ENCODE measurements at regions not wholly inside any gene's neighbourhood (a gene's known extent, or its start where the extent isn't known, plus 50 kb on each side); places are given as distances from the start of the nearest gene placed in this dataset.
"Not testable (repeated sequence)": the region's sequence is repeated elsewhere in the genome, so short reads cannot be mapped to it uniquely, and the experiment has no call there.

DNA sequence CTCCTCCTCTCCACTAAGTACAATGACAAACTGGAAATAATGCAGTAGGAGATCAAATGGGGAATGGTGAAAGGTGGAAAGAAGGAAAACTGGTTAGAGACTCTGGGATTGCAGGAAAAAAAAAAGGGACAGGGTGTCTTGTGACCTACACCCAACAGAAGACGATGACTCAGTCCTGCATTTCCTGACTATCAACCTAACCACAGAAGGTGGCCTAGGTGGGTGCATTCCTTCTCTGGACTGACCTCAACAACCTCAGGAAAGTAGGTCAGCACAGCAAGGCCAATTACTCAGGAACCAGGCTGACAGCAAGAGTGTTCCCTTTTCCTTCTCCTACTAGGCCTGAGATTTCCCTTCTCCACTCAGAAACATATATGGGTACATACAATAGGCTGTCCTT, 1386.4 kb upstream of the ZEB2 start:
- no peaks in the 10 kb centered on the region for H3K27me3 ChIP-seq
- no peaks in the 10 kb centered on the region for H3K36me3 ChIP-seq
- no peak for DNase-seq (ENCODE audit: low spot score in 2 of 2)
- intact Hi-C loops (cut with DNase I; ENCODE audit: low total_unique reads), result no loop called here
- no peak overlapping the region for H3K27ac ChIP-seq
- no peak for TF ChIP-seq POLR2A (IDR thresholded peaks at IDR 0.05)
- no peak for TF ChIP-seq POLR2AphosphoS5 (IDR thresholded peaks at IDR 0.05)
- TF ChIP-seq, protein P1, sequence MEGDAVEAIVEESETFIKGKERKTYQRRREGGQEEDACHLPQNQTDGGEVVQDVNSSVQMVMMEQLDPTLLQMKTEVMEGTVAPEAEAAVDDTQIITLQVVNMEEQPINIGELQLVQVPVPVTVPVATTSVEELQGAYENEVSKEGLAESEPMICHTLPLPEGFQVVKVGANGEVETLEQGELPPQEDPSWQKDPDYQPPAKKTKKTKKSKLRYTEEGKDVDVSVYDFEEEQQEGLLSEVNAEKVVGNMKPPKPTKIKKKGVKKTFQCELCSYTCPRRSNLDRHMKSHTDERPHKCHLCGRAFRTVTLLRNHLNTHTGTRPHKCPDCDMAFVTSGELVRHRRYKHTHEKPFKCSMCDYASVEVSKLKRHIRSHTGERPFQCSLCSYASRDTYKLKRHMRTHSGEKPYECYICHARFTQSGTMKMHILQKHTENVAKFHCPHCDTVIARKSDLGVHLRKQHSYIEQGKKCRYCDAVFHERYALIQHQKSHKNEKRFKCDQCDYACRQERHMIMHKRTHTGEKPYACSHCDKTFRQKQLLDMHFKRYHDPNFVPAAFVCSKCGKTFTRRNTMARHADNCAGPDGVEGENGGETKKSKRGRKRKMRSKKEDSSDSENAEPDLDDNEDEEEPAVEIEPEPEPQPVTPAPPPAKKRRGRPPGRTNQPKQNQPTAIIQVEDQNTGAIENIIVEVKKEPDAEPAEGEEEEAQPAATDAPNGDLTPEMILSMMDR (IDR thresholded peaks at IDR 0.05), result no peak
- no peak overlapping the region for H3K4me3 ChIP-seq
- no peaks in the 10 kb centered on the region for H3K4me1 ChIP-seq
- peaks cover 0 to 6% of the 10 kb centered on the region in 2 donors for H3K9me3 ChIP-seq

DNA sequence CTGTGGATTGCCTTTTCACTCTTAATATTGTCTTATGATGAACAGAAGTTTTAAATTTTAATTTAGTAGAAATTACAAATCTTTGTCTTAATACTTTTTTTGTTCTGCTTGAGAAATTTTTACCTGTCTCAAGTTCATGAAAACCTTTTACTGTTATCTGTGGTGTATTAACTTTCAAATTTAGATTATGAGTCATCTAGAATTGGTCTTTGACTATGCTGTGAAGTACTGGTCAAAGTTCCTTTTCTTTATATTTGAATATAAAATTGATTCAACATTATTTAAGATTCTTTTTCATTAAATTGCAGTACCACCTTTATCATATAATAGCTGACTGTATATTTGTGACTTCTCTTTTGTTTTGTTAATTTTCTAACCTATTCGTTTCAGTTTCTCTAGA, 1385.5 kb upstream of the ZEB2 start:
- DNase-seq (ENCODE audit: low spot score in 2 of 2), result no peak
- Histone ChIP-seq H3K27me3 (no peaks in the 10 kb centered on the region), H3K9me3 (peaks cover 0 to 6% of the 10 kb centered on the region in 2 donors), H3K4me3 (no peak overlapping the region), H3K27ac (no peak overlapping the region), H3K4me1 (no peaks in the 10 kb centered on the region), H3K36me3 (no peaks in the 10 kb centered on the region)
- intact Hi-C loops (cut with DNase I; ENCODE audit: low total_unique reads), result no loop called here
- TF ChIP-seq, protein P1 (IDR thresholded peaks at IDR 0.05), result no peak
- TF ChIP-seq POLR2A (IDR thresholded peaks at IDR 0.05), result no peak
- TF ChIP-seq POLR2AphosphoS5 (IDR thresholded peaks at IDR 0.05), result no peak

DNA sequence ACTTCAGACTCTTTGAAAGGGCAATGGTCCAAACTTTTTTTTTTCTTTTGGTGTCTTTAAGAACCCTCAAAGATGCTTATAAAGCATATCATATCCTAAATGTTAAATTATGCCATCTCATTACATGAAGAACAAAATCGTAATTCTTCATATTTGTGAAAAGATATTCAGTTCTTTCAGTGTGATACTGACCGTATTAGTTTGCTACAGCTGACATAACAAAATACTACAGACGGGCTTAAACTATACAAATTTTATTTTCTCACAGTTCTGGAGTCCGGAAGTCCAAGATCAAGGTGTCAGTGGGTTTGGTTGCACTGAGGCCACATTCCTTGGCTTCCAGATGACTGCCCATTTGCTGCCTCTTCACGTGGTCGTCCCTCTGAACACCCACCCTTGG, 1377.2 kb upstream of the ZEB2 start:
- H3K4me3 ChIP-seq, result no peak overlapping the region
- H3K36me3 ChIP-seq, result no peaks in the 10 kb centered on the region
- no peaks in the 10 kb centered on the region for H3K4me1 ChIP-seq
- H3K27me3 ChIP-seq, result no peaks in the 10 kb centered on the region
- TF ChIP-seq, protein P1 (IDR thresholded peaks at IDR 0.05), result no peak
- TF ChIP-seq POLR2AphosphoS5 (IDR thresholded peaks at IDR 0.05) (no peak), POLR2A (IDR thresholded peaks at IDR 0.05) (no peak)
- DNase-seq (ENCODE audit: low spot score in 2 of 2), result no peak
- peaks cover 0 to 3% of the 10 kb centered on the region in 2 donors for H3K9me3 ChIP-seq
- intact Hi-C loops (cut with DNase I; ENCODE audit: low total_unique reads), result no loop called here
- no peak overlapping the region for H3K27ac ChIP-seq

DNA sequence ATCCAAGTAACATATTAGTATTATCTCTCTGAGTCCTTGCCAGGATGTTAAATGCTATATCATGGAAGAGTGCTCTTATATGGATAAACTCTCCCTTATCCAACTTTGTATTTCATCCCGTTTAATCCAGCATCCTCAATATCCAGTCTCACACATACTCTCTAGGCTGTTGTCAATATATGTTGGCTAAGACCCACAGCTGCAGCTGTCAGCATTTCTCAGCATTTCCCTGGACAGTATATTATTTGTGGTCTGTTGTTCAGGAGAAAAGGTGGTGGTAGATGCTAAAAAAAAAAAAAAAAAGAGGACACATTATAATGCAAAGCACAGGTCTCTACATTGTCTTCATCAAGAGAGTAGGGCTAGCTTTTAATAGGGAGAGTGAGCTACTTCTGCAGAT, 1368.0 kb upstream of the ZEB2 start:
- H3K36me3 ChIP-seq, result no peaks in the 10 kb centered on the region
- TF ChIP-seq POLR2A (IDR thresholded peaks at IDR 0.05) (no peak), POLR2AphosphoS5 (IDR thresholded peaks at IDR 0.05) (no peak)
- TF ChIP-seq, protein P1 (IDR thresholded peaks at IDR 0.05), result no peak
- H3K9me3 ChIP-seq, result no peaks in the 10 kb centered on the region
- no peak for DNase-seq (ENCODE audit: low spot score in 2 of 2)
- no peak overlapping the region for H3K4me3 ChIP-seq
- H3K4me1 ChIP-seq, result no peaks in the 10 kb centered on the region
- H3K27ac ChIP-seq, result no peak overlapping the region
- intact Hi-C loops (cut with DNase I; ENCODE audit: low total_unique reads), result no loop called here
- no peaks in the 10 kb centered on the region for H3K27me3 ChIP-seq

DNA sequence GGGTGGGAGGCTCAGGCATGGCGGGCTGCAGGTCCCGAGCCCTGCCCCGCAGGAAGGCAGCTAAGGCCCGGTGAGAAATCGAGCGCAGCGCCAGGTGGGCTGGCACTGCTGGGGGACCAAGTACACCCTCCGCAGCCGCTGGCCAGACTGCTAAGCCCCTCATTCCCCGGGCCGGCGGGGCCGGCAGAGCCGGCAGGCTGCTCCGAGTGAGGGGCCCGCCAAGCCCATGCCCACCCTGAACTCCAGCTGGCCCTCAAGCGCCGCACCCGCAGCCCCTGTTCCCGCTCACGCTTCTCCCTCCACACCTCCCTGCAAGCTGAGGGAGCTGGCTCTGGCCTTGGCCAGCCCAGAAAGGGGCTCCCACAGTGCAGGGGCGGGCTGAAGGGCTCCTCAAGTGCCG, 1361.1 kb upstream of the ZEB2 start:
- H3K4me1 ChIP-seq; intact Hi-C loops (cut with DNase I; ENCODE audit: low total_unique reads): not testable (repeated sequence)

DNA sequence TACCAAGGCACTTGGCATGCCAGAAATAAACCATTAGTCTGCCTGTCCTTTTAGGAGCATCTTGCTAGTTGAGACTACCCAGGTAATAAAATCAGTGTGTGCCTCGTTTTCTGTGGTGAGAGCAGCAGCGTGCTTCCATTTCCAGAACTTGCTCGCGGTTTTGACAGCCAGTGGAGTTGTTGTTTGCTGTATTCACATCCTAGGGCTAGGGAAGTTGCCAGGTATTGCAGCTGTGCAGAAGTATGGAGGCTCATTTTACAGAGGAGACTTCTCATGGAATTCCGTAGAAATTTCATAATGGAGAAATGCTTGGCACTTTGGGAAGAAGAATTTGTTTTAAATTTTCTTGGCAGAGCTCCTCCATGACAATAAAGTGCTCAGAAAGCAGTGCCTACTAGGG, 1355.1 kb upstream of the ZEB2 start:
- Histone ChIP-seq H3K27ac (no peak overlapping the region), H3K9me3 (no peaks in the 10 kb centered on the region), H3K27me3 (no peaks in the 10 kb centered on the region), H3K4me3 (no peak overlapping the region), H3K4me1 (no peaks in the 10 kb centered on the region), H3K36me3 (no peaks in the 10 kb centered on the region)
- intact Hi-C loops (cut with DNase I; ENCODE audit: low total_unique reads), result no loop called here
- no peak for DNase-seq (ENCODE audit: low spot score in 2 of 2)
- TF ChIP-seq POLR2AphosphoS5 (IDR thresholded peaks at IDR 0.05), result no peak
- no peak for TF ChIP-seq POLR2A (IDR thresholded peaks at IDR 0.05)
- TF ChIP-seq, protein P1 (IDR thresholded peaks at IDR 0.05), result no peak

More for the DNA sequence above, 1361.1 kb upstream of the ZEB2 start:
- not testable (repeated sequence) for H3K27ac ChIP-seq; H3K36me3 ChIP-seq; H3K27me3 ChIP-seq; DNase-seq (ENCODE audit: low spot score in 2 of 2); H3K9me3 ChIP-seq; H3K4me3 ChIP-seq
